GM19240 (cell line): ENCODE measurements at regions not wholly inside any gene's neighbourhood (a gene's known extent, or its start where the extent isn't known, plus 50 kb on each side); places are given as distances from the start of the nearest gene placed in this dataset.

Experiments used
- DNase-seq: peaks from one replicate; pipeline ENCODE4 v3.0.0; 2011; ENCODE audit warnings: low spot score; ENCODE audit not compliant: insufficient read length

GRCh38 chr5:56460681-56461191 is 227.6 kb upstream of the ANKRD55 start:
- DNase-seq, result no peak

GRCh38 chr5:56460195-56460546 is 227.0 kb upstream of the ANKRD55 start:
- no peak for DNase-seq

GRCh38 chr5:56459394-56460194 is 226.5 kb upstream of the ANKRD55 start:
- no peak for DNase-seq

GRCh38 chr5:56457887-56458812 is 225.0 kb upstream of the ANKRD55 start:
- no peak for DNase-seq

- no peak for DNase-seq
These were observed 222.9 kb upstream of the ANKRD55 start for GRCh38 chr5:56456002-56456401.

GRCh38 chr5:56455417-56455816 is 222.3 kb upstream of the ANKRD55 start:
- no peak for DNase-seq

- no peak for DNase-seq
These were observed 221.2 kb upstream of the ANKRD55 start for GRCh38 chr5:56454219-56454862.

GRCh38 chr5:56451742-56452141 is 218.6 kb upstream of the ANKRD55 start:
- DNase-seq, result no peak

GRCh38 chr5:56450766-56451165 is 217.6 kb upstream of the ANKRD55 start:
- DNase-seq, result no peak

- DNase-seq, result no peak
These were observed 216.0 kb upstream of the ANKRD55 start for GRCh38 chr5:56449071-56449640.

GRCh38 chr5:56447656-56448055 is 214.5 kb upstream of the ANKRD55 start:
- no peak for DNase-seq

- DNase-seq, result no peak
These were observed 214.1 kb upstream of the ANKRD55 start for GRCh38 chr5:56447232-56447631.

- DNase-seq, result no peak
These were observed 213.6 kb upstream of the ANKRD55 start for GRCh38 chr5:56446728-56447127.

GRCh38 chr5:56443826-56444225 is 210.7 kb upstream of the ANKRD55 start:
- DNase-seq, result no peak

- no peak for DNase-seq
These were observed 208.0 kb upstream of the ANKRD55 start for GRCh38 chr5:56440871-56441740.

- no peak for DNase-seq
These were observed 201.9 kb upstream of the ANKRD55 start for GRCh38 chr5:56434986-56435385.

- no peak for DNase-seq
These were observed 200.0 kb upstream of the ANKRD55 start for GRCh38 chr5:56433039-56433617.

GRCh38 chr5:56432321-56432720 is 199.2 kb upstream of the ANKRD55 start:
- DNase-seq, result no peak

- DNase-seq, result no peak
These were observed 197.3 kb upstream of the ANKRD55 start for GRCh38 chr5:56430422-56430821.

- no peak for DNase-seq
These were observed 196.0 kb upstream of the ANKRD55 start for GRCh38 chr5:56429110-56429561.
